ENCODE measurements at regions not wholly inside any gene's neighbourhood (a gene's known extent, or its start where the extent isn't known, plus 50 kb on each side); places are given as distances from the start of the nearest gene placed in this dataset.
A peak's percentile ranks its signal among the peaks of the same experiment; 100 is the strongest.

DNA sequence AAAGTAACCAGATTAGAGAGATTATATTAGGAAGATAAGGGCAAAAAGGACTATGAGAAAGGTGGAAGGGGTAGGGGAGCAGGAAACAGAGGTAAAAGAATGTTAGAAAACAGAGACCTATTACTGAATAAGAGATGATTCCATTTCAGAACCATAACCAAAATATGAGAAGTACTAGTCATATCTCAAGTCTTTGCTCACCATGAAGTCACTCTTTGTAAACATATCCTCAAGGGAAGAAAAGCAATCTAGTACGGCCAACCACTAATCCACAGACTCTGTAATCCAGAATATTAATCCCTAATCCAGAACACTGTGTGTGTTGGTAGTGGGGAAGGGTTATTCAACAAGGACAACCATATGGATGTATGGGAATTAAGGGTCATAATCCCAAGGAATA is 92.0 kb downstream of the CDCA7 start:
- no peaks in the 10 kb centered on the region for H3K27me3 Mint-ChIP-seq (ENCODE audit: unreplicated experiment)

DNA sequence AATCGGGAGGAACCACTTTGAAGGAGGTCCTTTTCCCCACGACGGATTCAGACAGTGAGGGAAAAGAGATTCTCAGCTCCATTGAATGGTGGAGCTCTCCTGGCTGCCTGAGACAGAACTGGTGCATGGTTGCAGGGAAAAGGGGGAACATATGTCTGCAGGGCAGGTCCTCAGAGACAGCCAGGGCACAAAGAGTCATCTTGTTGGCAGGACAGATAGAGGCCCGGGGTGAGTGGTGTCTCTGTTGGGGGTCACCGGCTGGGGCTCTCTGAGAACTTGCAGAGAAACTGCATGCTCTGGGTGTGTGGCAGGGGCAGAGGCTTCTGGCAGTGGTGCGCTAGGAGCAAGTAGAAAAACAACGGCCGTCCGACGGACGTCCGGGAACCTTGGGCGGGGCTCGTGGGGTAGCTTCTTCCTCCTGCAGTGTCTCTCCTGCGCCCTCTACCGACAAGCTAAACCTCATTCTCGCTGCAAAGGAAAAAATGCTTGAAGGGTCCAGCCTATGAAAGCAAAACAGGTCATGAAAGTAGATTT is 94.3 kb downstream of the CDCA7 start:
- Mint-ChIP-seq H3K27ac (ENCODE audit: unreplicated experiment) (no peak overlapping the region), H3K4me3 (ENCODE audit: unreplicated experiment) (no peak overlapping the region), H3K9me3 (ENCODE audit: unreplicated experiment) (no peaks in the 10 kb centered on the region), H3K36me3 (ENCODE audit: low read depth, unreplicated experiment) (no peaks in the 10 kb centered on the region), H3K4me1 (ENCODE audit: unreplicated experiment) (peaks cover 17% of the 10 kb centered on the region), H3K27me3 (ENCODE audit: unreplicated experiment) (no peaks in the 10 kb centered on the region)
- peak; percentile 76 for DNase-seq (ENCODE audit: low spot score)
- TF ChIP-seq CTCF (IDR thresholded peaks at IDR 0.05; ENCODE audit: unreplicated experiment), result peak; percentile 39

More for the DNA sequence above, 92.0 kb downstream of the CDCA7 start:
- no peak for TF ChIP-seq CTCF (IDR thresholded peaks at IDR 0.05; ENCODE audit: unreplicated experiment)
- Mint-ChIP-seq H3K36me3 (ENCODE audit: low read depth, unreplicated experiment) (no peaks in the 10 kb centered on the region), H3K9me3 (ENCODE audit: unreplicated experiment) (no peaks in the 10 kb centered on the region), H3K27ac (ENCODE audit: unreplicated experiment) (no peak overlapping the region), H3K4me3 (ENCODE audit: unreplicated experiment) (no peak overlapping the region), H3K4me1 (ENCODE audit: unreplicated experiment) (peaks cover 8% of the 10 kb centered on the region)
- DNase-seq (ENCODE audit: low spot score), result no peak

DNA sequence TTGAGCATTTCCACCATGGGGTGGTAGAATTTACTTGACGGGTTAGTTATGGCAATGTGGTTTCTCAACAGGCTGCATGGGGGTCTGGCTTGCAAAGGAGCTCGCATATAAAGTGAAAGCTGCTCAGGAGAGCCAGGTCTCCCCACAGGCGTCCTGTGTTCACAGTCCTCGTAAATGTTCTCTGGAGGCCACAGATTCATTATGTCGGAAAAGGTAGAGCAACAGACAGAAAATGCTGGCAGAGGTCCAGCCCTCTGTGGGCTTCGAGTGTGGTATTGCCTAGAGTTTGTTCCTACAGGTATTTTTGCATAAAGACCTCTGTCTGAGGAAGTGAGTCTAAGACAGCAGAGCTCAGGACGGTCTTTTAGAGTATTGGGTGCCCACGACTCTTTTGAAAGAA is 96.4 kb downstream of the CDCA7 start:
- no peaks in the 10 kb centered on the region for H3K36me3 Mint-ChIP-seq (ENCODE audit: low read depth, unreplicated experiment)
- peaks cover 2% of the 10 kb centered on the region for H3K27me3 Mint-ChIP-seq (ENCODE audit: unreplicated experiment)
- no peak overlapping the region for H3K27ac Mint-ChIP-seq (ENCODE audit: unreplicated experiment)
- no peak for DNase-seq (ENCODE audit: low spot score)
- peaks cover 17% of the 10 kb centered on the region for H3K4me1 Mint-ChIP-seq (ENCODE audit: unreplicated experiment)
- TF ChIP-seq CTCF (IDR thresholded peaks at IDR 0.05; ENCODE audit: unreplicated experiment), result no peak
- H3K4me3 Mint-ChIP-seq (ENCODE audit: unreplicated experiment), result no peak overlapping the region
- H3K9me3 Mint-ChIP-seq (ENCODE audit: unreplicated experiment), result no peaks in the 10 kb centered on the region

DNA sequence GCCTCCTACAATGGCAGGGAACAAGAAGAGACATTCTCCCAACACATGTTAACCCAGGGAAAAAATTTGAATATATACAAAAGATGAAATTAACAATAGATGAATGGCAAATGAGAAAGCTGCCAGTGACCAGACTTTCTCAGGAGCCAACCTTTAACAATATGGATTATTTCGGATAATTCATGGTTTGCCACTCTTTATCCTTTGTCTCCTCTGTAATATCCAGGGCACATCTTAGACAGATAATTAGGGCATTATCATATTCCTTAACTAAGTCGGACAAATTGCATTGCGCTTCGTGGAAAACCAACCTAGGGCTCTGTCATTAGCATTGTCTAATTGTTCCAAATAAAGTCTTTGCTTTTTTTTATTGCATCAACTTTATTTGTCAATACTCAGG is 97.3 kb downstream of the CDCA7 start:
- Mint-ChIP-seq H3K9me3 (ENCODE audit: unreplicated experiment) (no peaks in the 10 kb centered on the region), H3K27ac (ENCODE audit: unreplicated experiment) (no peak overlapping the region), H3K27me3 (ENCODE audit: unreplicated experiment) (peaks cover 4% of the 10 kb centered on the region), H3K4me1 (ENCODE audit: unreplicated experiment) (peaks cover 17% of the 10 kb centered on the region), H3K4me3 (ENCODE audit: unreplicated experiment) (no peak overlapping the region), H3K36me3 (ENCODE audit: low read depth, unreplicated experiment) (no peaks in the 10 kb centered on the region)
- no peak for TF ChIP-seq CTCF (IDR thresholded peaks at IDR 0.05; ENCODE audit: unreplicated experiment)
- DNase-seq (ENCODE audit: low spot score), result no peak

DNA sequence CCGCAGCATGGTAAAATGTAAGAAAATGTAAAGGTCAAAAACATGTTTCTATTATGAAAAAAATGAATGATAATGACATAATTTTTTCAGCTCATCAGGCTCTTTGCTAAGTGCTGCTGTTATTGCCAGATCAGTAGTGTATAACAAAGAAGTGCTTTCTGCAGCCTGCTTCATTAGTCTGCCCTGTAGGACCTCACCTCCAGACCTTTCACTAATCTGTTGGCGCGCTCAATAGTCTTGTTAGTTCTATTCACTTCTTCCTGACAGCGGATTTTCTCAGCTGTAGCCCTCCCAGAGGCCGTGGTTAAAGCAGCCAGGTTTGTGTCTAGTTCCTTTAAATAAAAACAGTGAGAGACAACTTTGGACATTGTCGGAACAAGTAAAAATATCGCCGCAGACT is 97.7 kb downstream of the CDCA7 start:
- no peak for DNase-seq (ENCODE audit: low spot score)
- Mint-ChIP-seq H3K27me3 (ENCODE audit: unreplicated experiment) (peaks cover 4% of the 10 kb centered on the region), H3K4me3 (ENCODE audit: unreplicated experiment) (no peak overlapping the region), H3K27ac (ENCODE audit: unreplicated experiment) (no peak overlapping the region), H3K9me3 (ENCODE audit: unreplicated experiment) (no peaks in the 10 kb centered on the region), H3K4me1 (ENCODE audit: unreplicated experiment) (peaks cover 17% of the 10 kb centered on the region), H3K36me3 (ENCODE audit: low read depth, unreplicated experiment) (no peaks in the 10 kb centered on the region)
- no peak for TF ChIP-seq CTCF (IDR thresholded peaks at IDR 0.05; ENCODE audit: unreplicated experiment)

All from endothelial cell (in vitro differentiated cells).